WI38 (cell line): ENCODE measurements at regions not wholly inside any gene's neighbourhood (a gene's known extent, or its start where the extent isn't known, plus 50 kb on each side); places are given as distances from the start of the nearest gene placed in this dataset.

ENCODE experiments used
- H3K4me3 ChIP-seq: 2 replicates; pipeline ENCODE4 v1.5.1; 2011; ENCODE audit warnings: low read depth, mild to moderate bottlenecking, control low read depth, low read length
- CTCF ChIP-seq: IDR thresholded peaks from 2 replicates; pipeline ENCODE4 v1.5.1; 2012; ENCODE audit warnings: low read depth, mild to moderate bottlenecking, control low read depth, low read length

GRCh38 chr1:93753791-93754763 is 72.4 kb upstream of the BCAR3 start:
- no peak overlapping the region for H3K4me3 ChIP-seq
- no peak for TF ChIP-seq CTCF

- H3K4me3 ChIP-seq = no peak overlapping the region
- no peak for TF ChIP-seq CTCF
Observed at GRCh38 chr1:93751377-93752250, 70.0 kb upstream of the BCAR3 start.

GRCh38 chr1:93750955-93751354 is 69.3 kb upstream of the BCAR3 start:
- no peak for TF ChIP-seq CTCF
- no peak overlapping the region for H3K4me3 ChIP-seq

- no peak overlapping the region for H3K4me3 ChIP-seq
- TF ChIP-seq CTCF = no peak
Observed at GRCh38 chr1:93749894-93750301, 68.3 kb upstream of the BCAR3 start.

- TF ChIP-seq CTCF = no peak
- no peak overlapping the region for H3K4me3 ChIP-seq
Observed at GRCh38 chr1:93749487-93749886, 67.8 kb upstream of the BCAR3 start.

- TF ChIP-seq CTCF = no peak
- H3K4me3 ChIP-seq = no peak overlapping the region
Observed at GRCh38 chr1:93746021-93746812, 64.6 kb upstream of the BCAR3 start.
